Peyer's patch (tissue), 4 donors: ENCODE measurements at regions not wholly inside any gene's neighbourhood (a gene's known extent, or its start where the extent isn't known, plus 50 kb on each side); places are given as distances from the start of the nearest gene placed in this dataset.

ENCODE experiments used
- DNase-seq, 3 donors: peaks; one replicate each; pipeline ENCODE4 v3.0.0-alpha.2; 2017 to 2019
- H3K27ac ChIP-seq, 4 donors: fragments of 200-600 bp; sonication (generic); one replicate each; pipeline ENCODE4 v1.5.1; 2016 to 2019
- H3K27me3 ChIP-seq, 2 donors: fragments of 200-600 bp; sonication (generic); one replicate each; pipeline ENCODE4 v1.5.1; 2019
- H3K36me3 ChIP-seq, 3 donors: fragments of 200-600 bp; sonication (generic); one replicate each; pipeline ENCODE4 v1.5.1; 2016 to 2019
- H3K4me1 ChIP-seq, 4 donors: fragments of 200-600 bp; sonication (generic); one replicate each; pipeline ENCODE4 v1.5.1; 2016 to 2019
- H3K4me3 ChIP-seq, 4 donors: fragments of 200-600 bp; sonication (generic); 1 replicate in 3 of 4; 2 replicates in 1 of 4; pipeline ENCODE4 v1.5.1; 2016 to 2019; ENCODE audit warnings: mild to moderate bottlenecking in 1 of 4
- H3K9me3 ChIP-seq, 4 donors: fragments of 200-600 bp; sonication (generic); one replicate each; pipeline ENCODE4 v1.5.1; 2016 to 2019; ENCODE audit warnings: mild to moderate bottlenecking in 1 of 4
- CTCF ChIP-seq, 6 experiments: fragments of 450-650 bp in 4 of 6; fragments of 200-600 bp in 2 of 6; sonication (generic) in 1 of 6; IDR thresholded peaks; one replicate each; pipeline ENCODE4 v1.5.1; 2017 to 2019; ENCODE audit warnings: antibody characterized with exemption in 6 of 6, mild to moderate bottlenecking in 3 of 6, moderate library complexity in 1 of 6
- POLR2A ChIP-seq, 2 donors: fragments of 450-650 bp; IDR thresholded peaks; one replicate each; pipeline ENCODE4 v1.5.1; 2017; ENCODE audit warnings: antibody characterized with exemption in 2 of 2, mild to moderate bottlenecking in 2 of 2, moderate library complexity in 2 of 2

GRCh38 chr13:50125304-50125553 is 110.0 kb downstream of the KCNRG start:
- H3K27ac ChIP-seq = peak overlapping the region; percentile 99 to 100 (median 100)
- H3K4me3 ChIP-seq = peak overlapping the region; percentile 82 to 93 (median 90)
- no peaks in the 10 kb centered on the region for H3K9me3 ChIP-seq
- peaks cover 10 to 52% (median 24%) of the 10 kb centered on the region in 4 donors for H3K4me1 ChIP-seq
- H3K36me3 ChIP-seq = peaks cover 0 to 4% (median 0%) of the 10 kb centered on the region in 3 donors
- peaks cover 0 to 11% of the 10 kb centered on the region in 2 donors for H3K27me3 ChIP-seq
- no peak for TF ChIP-seq CTCF (IDR thresholded peaks at IDR 0.05)
- no peak for DNase-seq

DNA sequence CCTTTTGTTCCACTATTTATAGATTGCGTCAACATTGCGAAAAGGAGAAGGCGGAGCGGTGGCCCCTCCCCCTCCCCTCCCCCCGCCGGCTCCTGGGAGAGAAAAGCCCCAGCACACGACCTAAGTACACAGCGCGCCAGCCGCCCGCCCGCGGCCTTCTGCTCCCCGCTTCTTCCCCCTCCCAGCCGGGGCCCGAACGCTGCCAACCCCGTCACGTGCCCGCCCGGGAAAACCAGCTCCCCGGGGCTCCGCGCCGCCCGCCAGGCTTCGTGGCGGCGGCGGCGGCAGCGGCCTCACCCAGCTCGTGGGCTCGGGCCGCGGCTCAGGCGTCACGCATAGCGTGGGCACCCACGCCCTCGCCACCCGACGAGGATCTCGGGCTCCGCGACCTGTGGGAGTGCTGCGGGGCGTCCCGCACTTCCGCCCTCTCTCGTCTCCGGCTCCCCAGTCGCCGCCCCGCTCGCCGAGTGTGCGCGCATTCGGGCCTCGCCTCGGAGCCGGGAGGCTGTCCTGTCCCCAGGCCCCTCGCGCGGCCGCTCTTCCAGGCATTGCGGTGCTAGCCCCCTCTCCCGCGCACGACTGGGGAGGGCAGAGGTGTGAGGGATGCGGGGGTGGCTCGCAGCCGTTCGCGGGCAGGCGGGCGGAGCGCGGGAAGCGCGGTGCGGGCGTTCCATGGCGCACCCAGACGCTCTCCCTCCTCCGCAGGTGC is 110.5 kb downstream of the KCNRG start:
- Histone ChIP-seq H3K4me1 (peaks cover 10 to 57% (median 26%) of the 10 kb centered on the region in 4 donors), H3K36me3 (peaks cover 0 to 4% (median 0%) of the 10 kb centered on the region in 3 donors)
- peak in 1 of 6 experiments; percentile 11 for TF ChIP-seq CTCF (IDR thresholded peaks at IDR 0.05)
- peak; percentile 82 to 83 for TF ChIP-seq POLR2A (IDR thresholded peaks at IDR 0.05)

DNA sequence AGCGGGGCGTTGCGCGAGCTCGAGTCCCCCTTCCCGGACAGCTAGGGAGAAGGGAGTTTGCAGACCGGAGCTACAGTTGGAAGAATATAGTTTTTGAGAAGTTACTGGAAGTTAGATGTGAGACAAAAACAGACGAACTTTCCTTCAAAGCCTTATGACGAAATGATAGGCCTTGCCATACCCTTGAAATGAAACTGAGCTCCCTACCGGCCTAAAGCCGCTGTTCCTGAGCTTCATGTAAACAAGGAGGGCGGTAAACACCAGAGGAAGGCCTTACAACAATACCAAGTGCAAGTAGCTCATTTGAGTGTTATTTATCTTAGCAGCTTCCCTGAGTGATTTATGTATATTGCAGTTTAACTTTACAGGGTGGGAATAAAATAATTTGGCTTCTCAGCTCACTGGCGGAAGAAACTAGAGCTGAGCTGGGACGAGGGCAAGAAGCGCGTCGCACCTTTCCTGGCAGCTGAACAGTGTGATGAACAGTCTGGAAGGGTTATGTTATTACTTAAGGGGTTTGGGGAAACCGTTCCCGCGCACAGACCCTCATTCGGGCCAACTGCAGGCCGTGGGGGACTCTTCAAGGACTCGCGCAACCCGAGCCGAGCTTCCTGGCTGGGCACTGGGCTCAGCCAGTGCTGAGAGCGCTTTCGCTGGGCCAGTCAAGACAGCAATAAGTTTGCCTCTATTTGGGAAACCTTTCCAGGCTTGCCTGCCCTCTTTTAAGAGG is 111.2 kb downstream of the KCNRG start:
- Histone ChIP-seq H3K27me3 (peaks cover 0 to 16% of the 10 kb centered on the region in 2 donors), H3K27ac (peak overlapping the region; percentile 99 to 100 (median 100)), H3K36me3 (peaks cover 0 to 4% (median 0%) of the 10 kb centered on the region in 3 donors), H3K4me3 (peak overlapping the region; percentile 82 to 93 (median 90)), H3K4me1 (peaks cover 10 to 60% (median 28%) of the 10 kb centered on the region in 4 donors), H3K9me3 (no peaks in the 10 kb centered on the region)
- DNase-seq = peak in 2 of 3 donors; percentile 39 to 55
- TF ChIP-seq CTCF (IDR thresholded peaks at IDR 0.05) = no peak
- no peak for TF ChIP-seq POLR2A (IDR thresholded peaks at IDR 0.05)

More for the DNA sequence above, 110.5 kb downstream of the KCNRG start:
- H3K9me3 ChIP-seq = no peaks in the 10 kb centered on the region
- peak overlapping the region; percentile 82 to 93 (median 90) for H3K4me3 ChIP-seq
- H3K27ac ChIP-seq = peak overlapping the region; percentile 99 to 100 (median 100)
- H3K27me3 ChIP-seq = peaks cover 0 to 16% of the 10 kb centered on the region in 2 donors
- DNase-seq = peak; percentile 91 to 97 (median 97)

DNA sequence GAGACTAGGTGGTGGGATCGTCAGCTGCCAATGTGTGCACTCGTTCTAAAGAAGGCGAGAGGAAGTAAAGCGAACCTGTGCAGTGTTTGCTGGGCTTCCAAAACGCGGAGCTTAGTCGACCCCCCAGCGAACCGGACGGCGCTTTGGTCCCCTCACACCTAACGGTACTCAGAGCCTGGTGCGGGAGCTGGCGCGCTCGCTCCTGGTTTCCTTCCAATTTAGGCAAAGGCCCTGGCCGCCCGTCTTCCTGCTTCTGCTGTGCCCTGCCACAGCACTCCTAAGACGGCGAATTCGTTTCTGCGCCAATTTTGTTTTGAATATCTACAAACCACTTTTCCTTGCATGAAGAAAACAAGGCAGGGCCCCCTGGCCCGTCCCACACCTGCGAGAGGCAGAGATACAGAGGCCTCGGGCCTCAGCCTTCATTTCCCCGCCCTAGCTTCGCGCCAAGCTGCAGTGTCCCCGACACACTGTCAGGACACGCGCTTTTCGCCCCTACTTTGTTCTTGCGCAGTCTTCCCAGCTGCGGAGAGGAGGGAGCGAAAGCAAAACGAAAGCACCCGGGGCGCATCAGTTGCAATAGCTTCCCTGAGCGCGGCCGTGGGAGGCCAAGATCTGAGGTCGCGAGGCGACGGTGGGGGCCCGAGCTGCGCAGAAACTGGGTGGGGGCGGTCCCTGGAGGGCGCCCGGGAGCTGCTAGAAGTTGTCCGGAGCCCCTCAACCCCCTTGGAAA is 111.9 kb downstream of the KCNRG start:
- H3K27ac ChIP-seq = peak overlapping the region; percentile 99 to 100 (median 100)
- TF ChIP-seq POLR2A (IDR thresholded peaks at IDR 0.05) (no peak), CTCF (IDR thresholded peaks at IDR 0.05) (no peak)
- H3K4me3 ChIP-seq = peak overlapping the region; percentile 37 to 93 (median 84)
- H3K9me3 ChIP-seq = peaks cover 0 to 1% (median 0%) of the 10 kb centered on the region in 4 donors
- peaks cover 0 to 18% of the 10 kb centered on the region in 2 donors for H3K27me3 ChIP-seq
- no peaks in the 10 kb centered on the region for H3K36me3 ChIP-seq
- peaks cover 10 to 53% (median 28%) of the 10 kb centered on the region in 4 donors for H3K4me1 ChIP-seq
- peak; percentile 65 to 83 (median 66) for DNase-seq

DNA sequence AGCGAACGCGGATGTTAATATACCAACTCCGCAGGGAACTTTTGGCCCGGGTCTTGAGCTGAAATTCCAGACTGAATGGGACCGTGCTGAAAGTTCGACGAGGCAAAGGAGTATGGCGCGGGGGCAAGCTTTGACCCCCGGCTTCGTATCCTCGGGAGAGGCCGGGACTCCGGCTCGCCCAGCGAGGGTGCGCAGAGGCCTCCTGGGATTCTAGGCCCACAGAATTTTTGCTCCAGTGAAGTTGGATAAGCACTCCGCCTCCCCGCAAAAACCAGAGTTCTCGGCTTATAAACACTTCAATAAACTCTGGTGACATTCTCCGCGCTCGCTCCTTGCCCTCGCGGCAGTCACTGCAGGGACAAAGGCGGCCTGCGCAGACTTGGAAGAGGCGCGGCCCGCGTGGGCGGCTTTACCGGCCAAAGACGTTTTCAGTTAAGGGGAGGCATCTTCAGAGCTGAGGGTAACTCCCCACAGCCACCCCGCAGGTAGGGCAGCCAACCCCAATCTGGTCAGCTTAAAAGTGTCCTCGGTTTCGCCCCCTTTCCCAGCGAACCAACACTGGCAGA is 112.6 kb downstream of the KCNRG start:
- peak overlapping the region; percentile 37 to 93 (median 84) for H3K4me3 ChIP-seq
- peaks cover 10 to 46% (median 28%) of the 10 kb centered on the region in 4 donors for H3K4me1 ChIP-seq
- no peak for DNase-seq
- no peaks in the 10 kb centered on the region for H3K36me3 ChIP-seq
- TF ChIP-seq CTCF (IDR thresholded peaks at IDR 0.05) (no peak), POLR2A (IDR thresholded peaks at IDR 0.05) (no peak)
- peaks cover 0 to 5% (median 0%) of the 10 kb centered on the region in 4 donors for H3K9me3 ChIP-seq
- peak overlapping the region; percentile 99 to 100 (median 100) for H3K27ac ChIP-seq
- H3K27me3 ChIP-seq = peaks cover 0 to 24% of the 10 kb centered on the region in 2 donors
